ENCODE measurements at regions not wholly inside any gene's neighbourhood (a gene's known extent, or its start where the extent isn't known, plus 50 kb on each side); places are given as distances from the start of the nearest gene placed in this dataset.
"Not testable (repeated sequence)": the region's sequence is repeated elsewhere in the genome, so short reads cannot be mapped to it uniquely, and the experiment has no call there.

DNA sequence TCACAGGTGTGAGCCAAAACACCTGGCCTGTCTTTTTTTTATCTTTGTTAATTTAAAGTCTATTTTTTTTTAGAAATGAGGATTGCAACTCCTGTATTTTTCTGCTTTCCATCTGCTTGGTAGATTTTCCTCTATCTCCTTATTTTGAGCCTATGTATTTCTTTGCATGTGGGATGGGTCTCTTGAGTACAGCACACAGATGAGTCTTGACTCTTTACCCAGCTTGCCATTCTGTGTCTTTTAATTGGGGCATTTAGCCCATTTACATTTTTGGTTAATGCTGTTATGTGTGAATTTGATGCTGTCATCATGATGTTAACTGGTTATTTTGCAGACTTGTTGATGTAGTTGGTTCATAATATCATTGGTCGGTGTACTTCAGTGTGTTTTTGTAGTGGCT lies 317.4 kb downstream of the IPO8 start:
- in situ Hi-C loops (cut with MboI; ENCODE audit: low sequenced_read_pairs), result no loop called here

DNA sequence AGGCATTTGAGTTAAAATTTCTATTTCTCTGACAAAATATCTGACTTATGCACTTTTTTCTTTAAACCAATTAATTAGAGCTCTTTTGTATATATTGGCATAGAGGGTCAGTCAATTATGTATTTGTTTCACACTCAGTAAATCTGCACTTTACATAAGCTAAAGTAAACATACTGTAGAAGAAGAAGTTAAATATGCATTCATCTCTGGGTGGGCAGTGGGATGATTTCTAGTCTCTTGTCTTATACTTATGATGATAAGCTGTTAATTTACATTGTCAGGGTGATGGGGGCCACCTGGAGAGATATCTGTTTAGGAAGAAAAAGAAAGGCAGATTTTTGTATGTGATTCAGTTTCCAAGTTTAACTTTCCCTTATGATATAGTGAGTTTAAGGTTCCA lies 330.8 kb downstream of the IPO8 start:
- in situ Hi-C loops (cut with MboI; ENCODE audit: low sequenced_read_pairs), result no loop called here

DNA sequence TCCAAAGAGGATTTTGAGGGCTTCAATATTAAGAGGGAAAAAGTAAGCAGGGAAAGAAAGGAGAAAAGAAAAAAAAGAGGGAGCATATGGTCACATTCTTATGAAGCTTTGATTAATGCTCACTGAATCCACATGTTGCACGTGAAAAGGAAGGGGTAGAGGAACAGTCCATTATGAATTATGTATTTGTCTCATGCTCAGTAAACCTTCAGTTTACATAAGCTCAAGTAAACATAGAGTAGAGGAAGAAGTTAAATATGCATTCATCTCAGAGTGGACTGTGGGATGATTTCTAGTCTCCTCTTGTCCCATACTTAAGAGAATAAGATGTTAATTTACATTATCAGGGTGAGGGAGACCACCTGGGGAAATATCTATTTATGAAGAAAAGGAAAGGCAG lies 334.5 kb downstream of the IPO8 start:
- in situ Hi-C loops (cut with MboI; ENCODE audit: low sequenced_read_pairs), result no loop called here

- in situ Hi-C loops (cut with MboI; ENCODE audit: low sequenced_read_pairs), result no loop called here
These were observed 337.0 kb downstream of the IPO8 start for GRCh38 chr12:30358671-30359070.

- in situ Hi-C loops (cut with MboI; ENCODE audit: low sequenced_read_pairs), result no loop called here
These were observed 337.7 kb downstream of the IPO8 start for GRCh38 chr12:30357766-30358490.

GRCh38 chr12:30345744-30346471 lies 349.8 kb downstream of the IPO8 start:
- in situ Hi-C loops (cut with MboI; ENCODE audit: low sequenced_read_pairs), result no loop called here

GRCh38 chr12:30330565-30330964 lies 365.1 kb downstream of the IPO8 start:
- in situ Hi-C loops (cut with MboI; ENCODE audit: low sequenced_read_pairs), result no loop called here

DNA sequence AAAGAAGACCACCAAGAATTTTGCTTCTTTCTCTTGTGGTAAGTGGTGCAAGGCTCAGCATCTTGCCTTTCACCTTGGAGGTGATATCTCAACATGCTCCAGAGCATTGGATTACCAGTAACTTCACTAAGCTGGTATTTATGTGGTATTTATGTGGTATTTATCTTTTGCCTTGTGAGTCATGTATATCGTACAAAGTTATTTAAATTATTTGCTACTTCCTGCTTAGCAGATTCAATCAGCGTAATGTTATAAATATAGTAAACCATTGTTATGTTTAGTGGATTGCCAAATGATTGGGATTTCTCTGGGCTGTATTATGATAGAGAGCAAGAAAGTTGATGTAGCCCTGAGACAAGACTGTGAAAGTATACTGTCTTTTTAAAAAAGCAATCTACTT lies 366.4 kb downstream of the IPO8 start:
- in situ Hi-C loops (cut with MboI; ENCODE audit: low sequenced_read_pairs), result no loop called here

DNA sequence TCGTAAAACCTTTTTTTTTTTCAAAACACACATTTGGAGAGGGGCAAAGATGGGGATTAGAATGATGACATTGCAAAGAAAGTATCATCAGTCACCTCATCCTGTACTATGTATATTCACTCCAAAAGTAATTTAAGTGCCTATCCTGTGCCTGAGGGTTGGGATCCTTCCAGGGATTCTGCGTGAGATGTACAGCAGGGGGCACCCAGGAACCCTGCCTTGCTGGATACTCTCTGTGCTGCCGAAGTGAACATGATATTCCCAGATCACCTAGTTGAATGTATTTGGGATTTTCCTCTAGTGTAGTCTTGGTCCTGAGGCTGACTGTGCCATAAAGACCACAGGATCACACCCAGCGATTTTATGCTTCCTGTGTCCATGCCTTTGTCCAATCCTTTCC lies 372.7 kb downstream of the IPO8 start:
- in situ Hi-C loops (cut with MboI; ENCODE audit: low sequenced_read_pairs), result no loop called here

- in situ Hi-C loops (cut with MboI; ENCODE audit: low sequenced_read_pairs), result no loop called here
These were observed 375.1 kb downstream of the IPO8 start for GRCh38 chr12:30320561-30320960.

GRCh38 chr12:30314506-30315100 lies 381.1 kb downstream of the IPO8 start:
- in situ Hi-C loops (cut with MboI; ENCODE audit: low sequenced_read_pairs), result no loop called here

- in situ Hi-C loops (cut with MboI; ENCODE audit: low sequenced_read_pairs), result no loop called here
These were observed 387.5 kb downstream of the IPO8 start for GRCh38 chr12:30308010-30308717.

DNA sequence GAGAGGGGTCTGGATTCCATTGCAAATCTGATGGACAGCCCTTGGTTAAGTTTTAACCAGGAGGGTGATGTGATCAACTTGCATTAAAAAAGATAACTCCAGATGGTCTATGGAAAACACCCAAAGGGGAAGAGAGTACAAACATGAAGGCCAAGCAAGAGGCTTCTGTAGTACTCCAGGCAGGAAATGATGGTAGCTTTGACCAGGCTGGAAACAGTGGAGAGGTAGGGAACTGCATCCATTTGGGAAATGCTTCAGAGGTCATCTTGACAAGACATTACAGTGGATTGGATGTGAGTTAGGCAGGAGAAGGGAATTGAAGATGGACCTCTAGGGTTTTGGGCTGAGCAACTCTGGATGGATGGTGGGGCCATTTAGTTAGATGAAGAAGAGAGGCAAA lies 391.1 kb downstream of the IPO8 start:
- in situ Hi-C loops (cut with MboI; ENCODE audit: low sequenced_read_pairs), result no loop called here

DNA sequence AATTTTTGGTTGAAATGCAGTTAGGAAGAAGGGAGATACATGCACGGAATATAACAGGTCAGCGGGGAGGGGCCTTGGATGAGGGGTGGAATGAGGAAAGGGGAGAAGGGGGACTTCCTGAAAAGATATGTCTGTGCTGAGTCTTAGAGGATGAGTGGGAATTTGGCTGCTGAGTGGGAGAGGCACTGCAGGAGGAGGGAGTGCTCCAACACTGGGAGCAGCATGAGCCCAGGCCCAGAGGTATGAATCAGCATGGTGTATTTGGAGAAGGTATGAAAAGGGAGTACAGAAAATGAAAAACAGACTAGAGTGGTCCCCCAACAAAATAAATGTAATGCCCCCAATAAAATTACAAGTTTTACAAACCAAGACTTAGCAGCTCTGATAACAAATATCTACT lies 394.4 kb downstream of the IPO8 start:
- in situ Hi-C loops (cut with MboI; ENCODE audit: low sequenced_read_pairs), result no loop called here

GRCh38 chr12:30296486-30296885 lies 399.2 kb downstream of the IPO8 start:
- in situ Hi-C loops (cut with MboI; ENCODE audit: low sequenced_read_pairs), result no loop called here

GRCh38 chr12:30286345-30286926 lies 409.2 kb downstream of the IPO8 start:
- in situ Hi-C loops (cut with MboI; ENCODE audit: low sequenced_read_pairs), result no loop called here

GRCh38 chr12:30278401-30278800 lies 417.3 kb downstream of the IPO8 start:
- in situ Hi-C loops (cut with MboI; ENCODE audit: low sequenced_read_pairs), result no loop called here

- in situ Hi-C loops (cut with MboI; ENCODE audit: low sequenced_read_pairs), result not testable (repeated sequence)
These were observed 423.2 kb downstream of the IPO8 start for GRCh38 chr12:30272515-30272914.

DNA sequence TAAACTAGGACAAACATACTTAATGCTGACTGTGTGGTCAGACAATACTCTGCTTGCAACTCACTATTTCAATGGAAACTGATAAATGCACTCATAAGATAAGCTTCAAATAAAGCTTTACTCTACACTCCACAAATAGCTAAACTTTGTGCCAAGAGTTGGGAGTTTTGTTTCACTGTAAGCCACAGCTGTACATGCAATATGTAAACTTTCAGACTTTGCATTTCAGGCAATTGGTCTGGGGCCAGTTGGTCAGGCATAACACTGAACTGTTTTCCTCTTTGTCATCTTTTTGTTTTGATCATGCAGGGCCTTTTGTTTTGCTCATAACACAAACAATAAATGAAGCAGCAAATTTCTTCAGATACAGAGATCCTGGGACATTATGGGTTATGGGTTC lies 426.2 kb downstream of the IPO8 start:
- in situ Hi-C loops (cut with MboI; ENCODE audit: low sequenced_read_pairs), result no loop called here

DNA sequence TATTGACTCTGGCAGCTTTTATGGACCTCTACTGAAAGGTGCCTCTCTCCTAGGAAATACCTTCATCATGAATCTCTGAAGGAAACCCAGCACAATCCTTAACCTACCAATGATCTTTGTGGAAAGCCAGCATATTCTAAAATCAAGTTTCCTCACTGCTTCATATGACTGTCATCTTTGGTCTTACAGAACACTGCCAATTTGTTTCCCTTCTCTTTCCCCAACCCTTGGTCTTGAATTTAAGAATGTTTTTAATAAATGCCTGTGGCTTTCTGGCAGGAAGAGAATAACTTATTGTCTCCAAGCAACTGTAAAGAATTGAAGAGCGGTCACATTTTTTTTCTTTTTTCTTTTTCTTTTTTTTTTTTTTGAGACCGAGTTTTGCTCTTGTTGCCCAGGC lies 427.6 kb downstream of the IPO8 start:
- in situ Hi-C loops (cut with MboI; ENCODE audit: low sequenced_read_pairs), result no loop called here

GRCh38 chr12:30263434-30263833 lies 432.2 kb downstream of the IPO8 start:
- in situ Hi-C loops (cut with MboI; ENCODE audit: low sequenced_read_pairs), result no loop called here

All from HL-60/S4 (cell line).